H1 (cell line): ENCODE measurements at regions not wholly inside any gene's neighbourhood (a gene's known extent, or its start where the extent isn't known, plus 50 kb on each side); places are given as distances from the start of the nearest gene placed in this dataset.

ENCODE experiments used
- CTCF ChIA-PET: fragments of 300-600 bp; sonication (Branson Sonifier 250); formaldehyde crosslinking; loops from one replicate; lab custom pipeline; 2021; ENCODE audit not compliant: partially characterized antibody; lab: Charles Lee
- POLR2A ChIA-PET: fragments of 300-600 bp; sonication (Branson Sonifier 250); formaldehyde crosslinking; loops from one replicate; lab custom pipeline; 2021; ENCODE audit warnings: inconsistent platforms; ENCODE audit not compliant: partially characterized antibody; lab: Charles Lee
- DNase-seq, 2 experiments: peaks; one replicate each; pipeline versions ENCODE4 v3.0.0 to v3.0.0-alpha.2; 2010 to 2022; ENCODE audit warnings: low spot score in 2 of 2, low read depth in 1 of 2, mixed read lengths in 1 of 2
- FAIRE-seq: peaks from 2 replicates; lab custom pipeline; 2011; peaks lifted over from hg19 to GRCh38; lab: Jason Lieb, UNC
- H2AFZ ChIP-seq: 2 replicates; pipeline ENCODE4 v1.8.1; 2012; ENCODE audit warnings: low read length, inconsistent platforms
- H2AK5ac ChIP-seq: 2 replicates; pipeline ENCODE4 v1.6.1; 2013; ENCODE audit warnings: low read depth, low read length
- H2BK120ac ChIP-seq: replicated peaks from 2 replicates; pipeline ENCODE3; 2013; ENCODE audit warnings: low read depth, low read length, inconsistent platforms
- H2BK12ac ChIP-seq: 2 replicates; pipeline ENCODE4 v1.6.1; 2013; ENCODE audit warnings: low read depth, low read length
- H2BK15ac ChIP-seq: 2 replicates; pipeline ENCODE4 v1.6.1; 2013; ENCODE audit warnings: low read length
- H2BK20ac ChIP-seq: 2 replicates; pipeline ENCODE4 v1.6.1; 2013; ENCODE audit warnings: low read length
- H2BK5ac ChIP-seq: 2 replicates; pipeline ENCODE4 v1.6.1; 2013; ENCODE audit warnings: low read depth, low read length
- H3K14ac ChIP-seq: 2 replicates; pipeline ENCODE4 v1.6.1; 2013; ENCODE audit warnings: inconsistent platforms; ENCODE audit not compliant: insufficient read length
- H3K18ac ChIP-seq: 2 replicates; pipeline ENCODE4 v1.6.1; 2013; ENCODE audit warnings: low read length; ENCODE audit errors: extremely low read depth
- H3K23ac ChIP-seq: 2 replicates; pipeline ENCODE4 v1.6.1; 2013; ENCODE audit warnings: inconsistent platforms; ENCODE audit not compliant: insufficient read length
- H3K23me2 ChIP-seq: 2 replicates; pipeline ENCODE4 v1.6.1; 2013; ENCODE audit warnings: low read depth, low read length
- H3K27ac ChIP-seq: 2 replicates; pipeline ENCODE4 v1.6.1; 2011; ENCODE audit warnings: low read depth, low read length, inconsistent platforms
- H3K27me3 ChIP-seq, 4 experiments: replicated peaks in 1 of 4; 1 replicate in 1 of 4; 2 replicates in 3 of 4; pipeline versions ENCODE4 v1.6.1 to v1.8.1; 2011 to 2013; ENCODE audit warnings: low read length in 3 of 4, mild to moderate bottlenecking in 3 of 4, inconsistent platforms in 2 of 4, mixed read lengths in 2 of 4, moderate library complexity in 1 of 4; ENCODE audit not compliant: control insufficient read depth in 3 of 4, insufficient read depth in 3 of 4; ENCODE audit errors: extremely low read depth in 1 of 4
- H3K36me3 ChIP-seq, 4 experiments: 2 replicates each; pipeline versions ENCODE4 v1.6.1 to v1.8.1; 2011 to 2013; ENCODE audit warnings: mild to moderate bottlenecking in 4 of 4, low read length in 3 of 4, moderate library complexity in 2 of 4, control low read depth in 1 of 4, inconsistent platforms in 1 of 4; ENCODE audit not compliant: insufficient read depth in 4 of 4, control insufficient read depth in 2 of 4
- H3K4ac ChIP-seq: replicated peaks from 2 replicates; pipeline ENCODE3; 2013; ENCODE audit warnings: low read length, low read depth, mixed read lengths, inconsistent platforms; ENCODE audit not compliant: insufficient read length
- H3K4me1 ChIP-seq, 4 experiments: replicated peaks in 1 of 4; 1 replicate in 1 of 4; 2 replicates in 3 of 4; pipeline versions ENCODE4 v1.6.1 to v1.8.1; 2011 to 2013; ENCODE audit warnings: low read length in 3 of 4, inconsistent platforms in 2 of 4, mixed read lengths in 1 of 4; ENCODE audit not compliant: insufficient read depth in 4 of 4, control insufficient read depth in 3 of 4
- H3K4me2 ChIP-seq, 2 experiments: 2 replicates each; pipeline versions ENCODE4 v1.6.1 to v1.8.1; 2011 to 2013; ENCODE audit warnings: low read depth in 2 of 2, low read length in 2 of 2, control low read depth in 1 of 2, inconsistent platforms in 1 of 2, mild to moderate bottlenecking in 1 of 2; ENCODE audit not compliant: insufficient read depth in 1 of 2
- H3K4me3 ChIP-seq, 4 experiments: fragments of 200-600, 300-600 bp in 1 of 4; sonication (generic), shearing (Covaris generic), sonication (Bioruptor Twin) in 1 of 4; 2 replicates each; pipeline versions ENCODE4 v1.5.1 to v1.8.1; 2011 to 2016; ENCODE audit warnings: low read length in 4 of 4, low read depth in 3 of 4, control low read depth in 2 of 4, inconsistent platforms in 2 of 4, mild to moderate bottlenecking in 2 of 4, mixed read lengths in 1 of 4, moderate library complexity in 1 of 4; ENCODE audit not compliant: insufficient read depth in 2 of 4; ENCODE audit errors: extremely low read depth in 1 of 4
- H3K56ac ChIP-seq: replicated peaks from 2 replicates; pipeline ENCODE3; 2013; ENCODE audit warnings: low read depth, mild to moderate bottlenecking, mixed read lengths, low read length, inconsistent platforms; ENCODE audit not compliant: insufficient read length
- H3K79me1 ChIP-seq: 2 replicates; pipeline ENCODE4 v1.6.1; 2013; ENCODE audit warnings: low read depth, low read length, control low read depth
- H3K79me2 ChIP-seq, 2 experiments: 2 replicates each; pipeline versions ENCODE4 v1.6.1 to v1.8.1; 2012 to 2013; ENCODE audit warnings: low read length in 2 of 2, mild to moderate bottlenecking in 2 of 2, inconsistent platforms in 1 of 2; ENCODE audit not compliant: insufficient read depth in 2 of 2, control insufficient read depth in 1 of 2
- H3K9ac ChIP-seq, 4 experiments: replicated peaks in 1 of 4; 1 replicate in 1 of 4; 2 replicates in 3 of 4; pipeline versions ENCODE4 v1.6.1 to v1.8.1; 2011 to 2013; ENCODE audit warnings: low read depth in 3 of 4, low read length in 3 of 4, control low read depth in 2 of 4, mild to moderate bottlenecking in 2 of 4, moderate library complexity in 2 of 4, inconsistent platforms in 1 of 4; ENCODE audit errors: extremely low read depth in 1 of 4
- H3K9me3 ChIP-seq, 2 experiments: 2 replicates each; pipeline versions ENCODE4 v1.6.1 to v1.8.1; 2012 to 2013; ENCODE audit warnings: mild to moderate bottlenecking in 2 of 2, moderate library complexity in 2 of 2, control low read depth in 1 of 2, inconsistent platforms in 1 of 2, low read depth in 1 of 2, low read length in 1 of 2, mixed read lengths in 1 of 2; ENCODE audit not compliant: insufficient read depth in 2 of 2
- H4K20me1 ChIP-seq, 2 experiments: replicated peaks in 1 of 2; 2 replicates each; pipeline versions ENCODE3 to v1.8.1; 2011 to 2013; ENCODE audit warnings: inconsistent platforms in 2 of 2, low read length in 2 of 2, mild to moderate bottlenecking in 1 of 2; ENCODE audit not compliant: insufficient read depth in 2 of 2, control insufficient read depth in 1 of 2
- H4K5ac ChIP-seq: 2 replicates; pipeline ENCODE4 v1.6.1; 2013; ENCODE audit warnings: low read length, low read depth, mixed read lengths, inconsistent platforms; ENCODE audit not compliant: insufficient read length
- H4K8ac ChIP-seq: 2 replicates; pipeline ENCODE4 v1.8.0; 2013; ENCODE audit warnings: mild to moderate bottlenecking, moderate library complexity, low read length, inconsistent platforms; ENCODE audit not compliant: insufficient read depth; ENCODE audit errors: extremely low read depth
- H4K91ac ChIP-seq: replicated peaks from 2 replicates; pipeline ENCODE3; 2013; ENCODE audit warnings: low read length, mixed read lengths, inconsistent platforms; ENCODE audit not compliant: insufficient read length
- BCL11A ChIP-seq, 2 experiments: IDR thresholded peaks; one replicate each; pipeline ENCODE4 v1.6.1; 2011; ENCODE audit warnings: low read depth in 2 of 2, low read length in 2 of 2, mild to moderate bottlenecking in 2 of 2
- BRCA1 ChIP-seq: IDR thresholded peaks from 2 replicates; pipeline ENCODE4 v1.6.1; 2012; ENCODE audit warnings: low read depth, low read length, improper control_type of control experiment
- CTBP2 ChIP-seq: IDR thresholded peaks from 2 replicates; pipeline ENCODE4 v1.7.0; 2011; ENCODE audit warnings: borderline replicate concordance, mild to moderate bottlenecking, moderate library complexity, mixed read lengths, low read length; ENCODE audit not compliant: insufficient read depth, insufficient read length
- EGR1 ChIP-seq: IDR thresholded peaks from 2 replicates; pipeline ENCODE4 v1.6.1; 2011; ENCODE audit warnings: low read depth, low read length, borderline replicate concordance
- EZH2 ChIP-seq: fragments of 200-600 bp; sonication (generic); IDR thresholded peaks from 2 replicates; pipeline ENCODE4 v1.7.1; 2012; ENCODE audit warnings: low read depth, mild to moderate bottlenecking, moderate library complexity, low read length, inconsistent platforms; ENCODE audit not compliant: severe bottlenecking
- JUN ChIP-seq: IDR thresholded peaks from 2 replicates; pipeline ENCODE4 v1.6.1; 2011; ENCODE audit warnings: low read depth, mild to moderate bottlenecking, improper control_type of control experiment, low read length
- KDM1A ChIP-seq: fragments of 200-600, 300-600 bp; sonication (generic); IDR thresholded peaks from 2 replicates; pipeline ENCODE4 v1.7.1; 2016; ENCODE audit warnings: mild to moderate bottlenecking, low read length, borderline replicate concordance
- KDM5A ChIP-seq: fragments of 200-600 bp; IDR thresholded peaks from 2 replicates; pipeline ENCODE4 v1.7.1; 2012; ENCODE audit warnings: mild to moderate bottlenecking, low read length, inconsistent platforms, mixed read lengths
- POLR2AphosphoS5 ChIP-seq: IDR thresholded peaks from 2 replicates; pipeline ENCODE4 v1.6.1; 2011; ENCODE audit warnings: low read depth, low read length
- POU5F1 ChIP-seq: IDR thresholded peaks from 2 replicates; pipeline ENCODE4 v1.6.1; 2011; ENCODE audit warnings: low read depth, mild to moderate bottlenecking, low read length, moderate library complexity
- RAD21 ChIP-seq, 2 experiments: IDR thresholded peaks in 1 of 2; conservative IDR thresholded peaks in 1 of 2; 2 replicates each; pipeline ENCODE4 v1.6.1; 2011; ENCODE audit warnings: low read depth in 2 of 2, low read length in 2 of 2, improper control_type of control experiment in 1 of 2, inconsistent platforms in 1 of 2, mild to moderate bottlenecking in 1 of 2, moderate library complexity in 1 of 2
- RNF2 ChIP-seq: fragments of 200-900, 300-1000 bp; sonication (generic); IDR thresholded peaks from 2 replicates; pipeline ENCODE4 v1.7.1; 2016; ENCODE audit warnings: borderline replicate concordance, low read depth, mild to moderate bottlenecking, antibody characterized with exemption, low read length; ENCODE audit not compliant: poor library complexity, severe bottlenecking; ENCODE audit errors: missing control alignments
- SAP30 ChIP-seq: fragments of 300-600 bp; sonication (generic); IDR thresholded peaks from 2 replicates; pipeline ENCODE4 v1.7.1; 2012; ENCODE audit warnings: low read length, moderate library complexity, mild to moderate bottlenecking, inconsistent platforms; ENCODE audit not compliant: insufficient read depth, insufficient replicate concordance
- ZNF274 ChIP-seq: IDR thresholded peaks from 2 replicates; pipeline ENCODE4 v1.7.0; 2012; ENCODE audit warnings: low read length, borderline replicate concordance; ENCODE audit errors: extremely low read depth
- WGBS, 2 experiments: shearing (Covaris generic) in 1 of 2; methylation state at CpG; one replicate each; pipeline versions ENCODE4 v1.1.6 to v1.1.7; 2013 to 2015; ENCODE audit warnings: low lambda C conversion rate in 2 of 2, mixed read lengths in 2 of 2, inconsistent platforms in 1 of 2, low coverage in 1 of 2, missing lambda C conversion rate in 1 of 2; ENCODE audit not compliant: insufficient replicate concordance in 2 of 2, insufficient coverage in 1 of 2, insufficient read length in 1 of 2; ENCODE audit errors: extremely low coverage in 1 of 2, missing lambda C conversion rate in 1 of 2; 5-methylcytosine and 5-hydroxymethylcytosine counted together

DNA sequence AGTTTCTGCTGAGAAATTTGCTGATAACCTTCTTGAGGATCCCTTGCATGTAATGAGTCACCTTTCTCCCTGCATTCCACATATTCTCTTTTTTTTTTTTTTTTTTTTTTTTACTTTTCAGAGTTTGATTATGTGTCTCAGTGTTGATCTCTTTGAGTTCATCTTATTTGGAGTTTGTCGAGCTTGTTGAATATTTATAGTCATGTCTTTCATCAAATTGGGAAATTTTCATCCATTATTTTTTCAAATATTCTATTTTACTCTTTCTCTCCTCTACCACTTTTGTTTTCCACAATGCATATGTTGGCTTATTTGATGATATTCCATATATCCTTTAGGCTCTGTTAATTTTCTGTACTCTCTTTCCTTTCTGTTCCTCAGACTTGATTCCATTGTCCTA lies 136.1 kb downstream of the MAD2L1 start:
- no peak overlapping the region for H2AK5ac ChIP-seq
- H3K79me1 ChIP-seq: no peaks in the 10 kb centered on the region
- H3K9ac ChIP-seq: no peak overlapping the region
- H3K4me3 ChIP-seq: no peak overlapping the region
- H2BK5ac ChIP-seq: no peak overlapping the region
- H3K56ac ChIP-seq: no peak overlapping the region
- H4K8ac ChIP-seq: no peak overlapping the region
- no peaks in the 10 kb centered on the region for H3K27me3 ChIP-seq
- H3K36me3 ChIP-seq: no peaks in the 10 kb centered on the region
- H3K9me3 ChIP-seq: no peaks in the 10 kb centered on the region
- no peaks in the 10 kb centered on the region; the same call in 1 of the 2 replicates for H3K23me2 ChIP-seq
- H4K91ac ChIP-seq: no peak overlapping the region
- H3K4me1 ChIP-seq: no peaks in the 10 kb centered on the region
- H4K5ac ChIP-seq: no peak overlapping the region
- WGBS, 2 experiments: 95% methylated on average over 1 of the region's 1 CpG; no CpG with 5 or more reads in 1 of the 2 experiments
- FAIRE-seq (no peak), DNase-seq (no peak)
- H3K4ac ChIP-seq: no peak overlapping the region
- ChIA-PET CTCF (interaction anchor here (0.6 kb wide), 1 partner anchor 156 kb away, joined by 3 read pairs; no protein-coding TSS in a partner anchor), POLR2A (no interaction called here)
- no peak overlapping the region for H3K23ac ChIP-seq
- H3K18ac ChIP-seq: no peak overlapping the region
- no peak overlapping the region for H2BK15ac ChIP-seq
- H2AFZ ChIP-seq: no peak overlapping the region
- H3K27ac ChIP-seq: no peak overlapping the region
- H2BK20ac ChIP-seq: no peak overlapping the region
- no peak overlapping the region for H2BK12ac ChIP-seq
- H3K14ac ChIP-seq: no peak overlapping the region
- no peak overlapping the region for H3K4me2 ChIP-seq
- H2BK120ac ChIP-seq: no peak overlapping the region
- no peaks in the 10 kb centered on the region for H3K79me2 ChIP-seq
- H4K20me1 ChIP-seq: no peaks in the 10 kb centered on the region
- no peak for TF ChIP-seq RAD21 (IDR thresholded peaks at IDR 0.05 in 1 of 2, conservative IDR thresholded peaks at IDR 0.05 in 1 of 2; ENCODE audit: low read depth in 2 of 2, low read length in 2 of 2)
- TF ChIP-seq POU5F1: no peak
- TF ChIP-seq KDM5A: no peak
- TF ChIP-seq BCL11A (IDR thresholded peaks at IDR 0.05; ENCODE audit: low read depth in 2 of 2, low read length in 2 of 2): no peak
- no peak for TF ChIP-seq ZNF274
- no peak for TF ChIP-seq KDM1A
- no peak for TF ChIP-seq RNF2
- no peak for TF ChIP-seq POLR2AphosphoS5
- TF ChIP-seq CTBP2: no peak
- TF ChIP-seq SAP30: no peak
- no peak for TF ChIP-seq BRCA1
- TF ChIP-seq EZH2: no peak
- no peak for TF ChIP-seq JUN
- no peak for TF ChIP-seq EGR1
